Hypothalamus (tissue), 51 donors: ENCODE measurements at regions not wholly inside any gene's neighbourhood (a gene's known extent, or its start where the extent isn't known, plus 50 kb on each side); places are given as distances from the start of the nearest gene placed in this dataset.

ENCODE experiments used
- DNase-seq, 51 donors: peaks; one replicate each; lab custom pipeline; 2025; lab: John Stamatoyannopoulos, UW

- DNase-seq, result no peak
Measured at GRCh38 chr18:73966954-73967353, 180.7 kb downstream of the FBXO15 start.

GRCh38 chr18:73962256-73962655 is 185.4 kb downstream of the FBXO15 start:
- no peak for DNase-seq

- DNase-seq, result no peak
Measured at GRCh38 chr18:73961804-73962203, 185.8 kb downstream of the FBXO15 start.

GRCh38 chr18:73959352-73959751 is 188.3 kb downstream of the FBXO15 start:
- no peak for DNase-seq

- no peak for DNase-seq
Measured at GRCh38 chr18:73954268-73954667, 193.4 kb downstream of the FBXO15 start.

- no peak for DNase-seq
Measured at GRCh38 chr18:73952296-73952946, 195.2 kb downstream of the FBXO15 start.

- no peak for DNase-seq
Measured at GRCh38 chr18:73950116-73950700, 197.4 kb downstream of the FBXO15 start.

GRCh38 chr18:73948497-73948896 is 199.1 kb downstream of the FBXO15 start:
- DNase-seq, result no peak

- DNase-seq, result no peak
Measured at GRCh38 chr18:73948084-73948483, 199.6 kb downstream of the FBXO15 start.

GRCh38 chr18:73947180-73947921 is 200.3 kb downstream of the FBXO15 start:
- DNase-seq, result no peak

GRCh38 chr18:73945130-73945792 is 202.4 kb downstream of the FBXO15 start:
- DNase-seq, result no peak

- no peak for DNase-seq
Measured at GRCh38 chr18:73944715-73945114, 202.9 kb downstream of the FBXO15 start.

- DNase-seq, result no peak
Measured at GRCh38 chr18:73943763-73944162, 203.9 kb downstream of the FBXO15 start.

GRCh38 chr18:73942956-73943355 is 204.7 kb downstream of the FBXO15 start:
- no peak for DNase-seq

GRCh38 chr18:73942081-73942625 is 205.5 kb downstream of the FBXO15 start:
- no peak for DNase-seq

GRCh38 chr18:73940721-73941120 is 206.9 kb downstream of the FBXO15 start:
- DNase-seq, result no peak

GRCh38 chr18:73939391-73939790 is 208.2 kb downstream of the FBXO15 start:
- no peak for DNase-seq

GRCh38 chr18:73933685-73934084 is 213.9 kb downstream of the FBXO15 start:
- no peak for DNase-seq

- DNase-seq, result no peak
Measured at GRCh38 chr18:73932976-73933375, 214.7 kb downstream of the FBXO15 start.

GRCh38 chr18:73927496-73927895 is 220.1 kb downstream of the FBXO15 start:
- no peak for DNase-seq

- DNase-seq, result no peak
Measured at GRCh38 chr18:73924836-73925235, 222.8 kb downstream of the FBXO15 start.
